Renal cortex interstitium (tissue), 11 donors: ENCODE measurements at regions not wholly inside any gene's neighbourhood (a gene's known extent, or its start where the extent isn't known, plus 50 kb on each side); places are given as distances from the start of the nearest gene placed in this dataset.
"Not testable (repeated sequence)": the region's sequence is repeated elsewhere in the genome, so short reads cannot be mapped to it uniquely, and the experiment has no call there.

Experiments used
- DNase-seq, 11 donors: peaks; one replicate each; pipeline ENCODE4 v3.0.0-alpha.2; 2013; ENCODE audit warnings: low read depth in 9 of 11, low spot score in 4 of 11; ENCODE audit errors: extremely low read depth in 1 of 11

DNA sequence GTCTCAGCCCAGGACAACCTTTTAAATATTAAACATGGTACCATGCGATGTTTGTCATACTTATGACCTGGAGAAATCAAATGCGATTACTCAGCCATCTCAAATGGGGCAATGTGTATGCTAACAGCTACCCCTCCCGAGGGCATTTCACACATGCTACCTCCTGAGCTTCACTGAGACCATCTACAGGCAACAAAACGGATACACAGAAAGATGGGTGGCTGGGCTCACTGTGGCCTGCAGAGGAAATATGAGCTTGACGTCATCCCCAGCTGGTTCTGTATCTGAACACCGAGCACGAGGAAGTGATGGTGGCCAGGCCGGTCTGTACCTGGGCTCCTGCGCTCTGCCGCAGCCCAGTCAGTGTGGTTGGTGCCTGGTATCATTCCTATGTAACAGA, 374.3 kb downstream of the RPS24 start:
- no peak for DNase-seq

DNA sequence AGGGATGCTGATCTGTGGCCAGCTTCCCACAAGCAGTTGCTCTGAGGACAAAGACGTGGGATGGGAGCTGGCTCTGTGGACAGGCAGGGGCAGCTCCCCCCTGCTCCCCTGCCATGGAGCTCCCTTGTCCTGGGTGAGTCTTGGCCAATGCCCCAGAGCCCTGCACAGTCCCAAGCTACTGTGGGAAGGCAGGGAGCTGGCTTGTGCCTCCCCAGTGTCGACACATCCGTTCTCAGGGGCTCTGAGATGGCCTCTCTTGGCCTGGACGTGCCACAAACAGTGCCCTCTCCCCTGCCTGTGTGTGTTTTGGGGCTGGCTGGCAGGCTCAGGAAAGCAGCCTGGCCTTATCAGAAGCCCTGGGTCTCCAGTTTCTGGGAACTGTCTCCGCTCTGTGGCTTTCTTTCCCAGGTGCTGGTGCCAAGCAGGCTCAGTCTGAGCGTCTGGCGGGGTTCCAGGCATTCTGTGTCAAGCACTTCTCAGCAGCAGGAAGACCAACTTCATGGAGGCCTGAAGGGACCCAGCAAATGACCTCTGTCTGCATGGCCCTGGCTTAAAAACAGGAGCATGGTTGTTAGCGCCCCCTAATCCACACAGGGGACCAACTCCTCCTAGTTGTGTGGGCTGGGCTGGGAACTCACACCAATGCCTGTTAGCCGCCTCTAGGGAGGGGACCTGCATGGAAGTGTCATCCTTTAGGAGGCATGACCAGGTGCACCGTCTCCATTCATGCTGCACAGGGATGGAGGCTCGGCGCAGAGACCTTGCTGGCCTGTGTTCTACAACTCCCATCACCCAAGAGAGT, 375.2 kb downstream of the RPS24 start:
- peak in 2 of 11 donors; percentile 43 to 48 for DNase-seq

DNA sequence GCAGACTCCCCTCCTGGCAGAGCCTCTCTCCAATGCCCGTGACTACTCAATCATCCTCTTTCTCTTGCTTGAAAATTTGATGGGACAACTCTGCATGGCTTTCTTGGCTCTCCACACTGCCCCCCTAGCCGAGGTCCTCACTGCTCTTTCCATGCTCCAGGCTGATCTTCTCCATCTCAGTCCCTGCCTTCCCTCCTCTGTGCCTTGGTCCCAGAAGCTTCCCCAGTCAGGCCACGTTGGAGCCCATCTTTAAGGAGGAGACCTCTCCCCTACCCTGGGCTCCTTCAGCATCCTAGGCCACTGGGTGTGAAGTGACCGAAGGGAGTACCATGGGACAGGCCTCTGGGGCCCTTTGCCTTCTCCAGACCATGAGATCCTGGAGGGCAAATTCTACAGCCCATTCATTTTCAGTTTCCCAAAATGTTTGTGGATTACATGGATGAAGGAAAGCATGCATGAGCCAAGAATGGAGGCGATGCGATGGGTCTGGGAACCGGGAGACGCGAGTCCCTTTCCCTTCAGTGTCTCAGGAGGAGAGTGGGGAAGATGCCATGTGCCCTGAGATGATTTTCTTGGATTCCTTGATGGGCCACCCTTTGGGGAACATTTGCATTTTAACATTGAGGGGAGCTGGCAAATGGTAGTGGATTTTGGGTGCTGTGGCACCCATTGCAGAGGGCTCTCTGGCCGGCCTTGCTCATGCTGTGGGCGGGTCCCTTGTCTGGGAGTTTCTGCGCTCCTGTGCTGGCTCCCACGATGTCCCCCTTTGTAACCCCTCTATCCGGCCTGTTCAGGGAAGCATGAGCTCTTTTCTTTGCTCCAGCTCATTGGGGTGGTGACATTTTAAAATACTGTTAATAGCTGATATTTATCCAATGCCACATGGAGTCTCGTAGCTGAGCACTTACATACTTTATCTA, 376.6 kb downstream of the RPS24 start:
- DNase-seq: no peak

DNA sequence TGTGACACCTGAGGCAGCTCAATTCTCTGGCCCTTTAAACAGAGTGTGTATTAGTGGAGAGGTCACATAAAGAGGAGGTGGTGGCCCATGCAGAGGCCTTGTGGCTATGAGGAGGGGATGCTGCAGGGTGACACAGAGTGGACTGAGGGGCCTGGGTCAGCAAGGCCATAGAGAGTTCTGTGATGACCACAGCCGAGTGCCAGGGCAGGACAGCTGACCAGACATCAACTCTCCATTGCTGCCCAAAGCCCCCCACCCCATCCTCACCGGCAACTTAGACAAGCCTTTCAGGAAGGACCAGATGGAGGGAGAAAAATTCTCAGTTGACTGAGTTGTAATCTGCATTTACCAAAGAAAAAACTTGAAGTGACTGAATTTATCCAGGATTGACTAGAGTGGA, 378.1 kb downstream of the RPS24 start:
- DNase-seq: no peak

DNA sequence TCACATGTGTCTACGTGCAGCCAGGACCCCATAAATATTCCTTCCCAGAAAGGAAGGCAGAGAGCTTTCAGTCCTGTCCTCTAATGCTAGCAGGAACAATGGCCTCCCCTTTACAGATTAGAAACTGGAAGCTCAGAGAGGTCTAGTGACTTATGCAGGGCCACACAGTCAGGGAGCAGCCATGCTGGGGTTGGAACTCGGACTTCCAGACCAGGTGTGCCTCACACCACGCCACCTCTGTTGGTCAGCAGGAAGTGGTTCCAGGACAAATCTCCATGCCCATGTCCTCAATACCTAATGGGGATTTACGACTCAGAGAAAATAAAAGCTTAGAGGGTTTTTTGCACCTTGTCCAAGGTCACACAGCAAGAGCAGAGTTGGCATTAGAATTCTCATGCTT, 378.9 kb downstream of the RPS24 start:
- no peak for DNase-seq

DNA sequence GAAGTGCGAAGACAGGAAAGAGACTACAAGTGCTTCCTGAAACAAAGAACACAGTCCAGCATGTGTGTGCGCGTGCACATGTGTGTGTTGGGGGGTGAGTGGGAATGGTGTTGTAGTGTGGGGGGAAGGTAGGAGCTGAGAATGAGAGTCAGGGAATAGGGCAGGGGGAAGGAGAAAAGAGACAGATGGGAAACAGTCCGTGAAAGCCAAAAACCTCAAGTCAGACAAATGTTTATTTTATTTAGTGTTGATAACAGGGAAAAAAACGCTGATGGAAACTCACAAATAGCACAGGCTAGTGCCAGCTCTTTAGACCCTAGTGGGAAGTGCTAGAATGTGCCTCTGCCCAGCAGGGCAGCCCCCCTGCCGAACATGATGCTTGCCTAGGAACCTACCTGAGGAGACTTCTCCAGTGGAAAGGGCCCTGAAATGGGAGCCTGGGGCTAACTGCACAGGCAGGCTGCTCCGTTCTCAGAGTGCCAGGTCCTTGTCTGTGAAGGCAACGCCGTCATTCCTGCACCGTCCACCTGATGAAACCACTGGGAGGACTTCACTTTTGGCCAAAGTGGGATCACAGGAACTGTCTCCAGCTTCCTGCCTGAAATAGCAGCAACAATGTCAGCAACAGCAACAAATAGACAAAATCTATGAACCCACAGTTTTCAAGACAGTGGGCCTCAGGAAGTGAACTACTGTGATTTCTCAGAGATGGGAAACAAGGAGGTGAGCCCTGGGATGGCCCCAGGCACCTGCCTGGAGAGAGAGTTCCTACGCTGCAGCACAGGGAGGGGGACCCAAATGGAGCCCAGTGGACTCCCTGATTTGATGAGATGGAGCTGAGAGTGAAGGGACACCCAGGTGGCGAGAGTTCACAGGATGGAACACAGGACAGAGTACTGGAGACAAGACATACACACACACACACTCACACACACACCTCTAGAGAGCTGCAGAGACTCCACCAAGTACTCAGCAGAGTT, 379.7 kb downstream of the RPS24 start:
- DNase-seq: no peak

DNA sequence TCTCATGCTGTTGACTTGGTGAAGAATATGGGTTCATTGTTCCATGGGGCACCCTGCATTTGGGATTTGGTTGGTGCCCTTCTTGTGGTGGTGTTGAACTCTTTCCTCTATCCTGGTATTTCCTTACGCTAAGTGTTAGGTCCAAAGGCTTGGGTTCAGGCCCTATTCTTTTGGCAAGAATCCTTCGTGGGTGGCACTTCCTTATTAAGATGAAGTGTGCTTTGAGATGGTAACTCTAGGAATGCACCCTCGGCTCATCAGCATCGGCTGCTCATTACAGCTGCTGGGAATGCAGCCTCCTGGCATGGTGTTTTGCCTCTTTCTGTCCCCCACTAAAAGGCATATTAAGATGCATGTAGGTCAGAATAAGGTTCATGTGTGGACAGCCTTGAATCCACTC, 380.7 kb downstream of the RPS24 start:
- no peak for DNase-seq

DNA sequence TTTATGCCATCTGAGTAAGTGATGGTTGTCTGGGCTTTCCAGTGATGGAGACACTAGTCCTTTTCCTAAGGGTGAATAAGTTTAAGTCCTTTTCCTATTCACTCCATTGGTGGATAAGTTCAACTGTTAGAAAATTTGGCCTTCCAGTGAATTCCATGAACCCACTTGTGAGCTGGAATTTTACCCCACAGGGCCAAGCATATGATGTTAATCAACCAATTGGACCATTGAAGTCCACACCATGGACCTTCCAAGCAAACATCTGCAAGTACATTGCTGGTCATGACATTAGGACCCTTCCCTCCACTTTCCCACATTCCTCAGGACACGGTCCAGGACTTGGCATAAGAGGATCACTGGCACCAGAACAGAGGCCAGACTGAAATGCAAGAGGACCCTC, 381.4 kb downstream of the RPS24 start:
- no peak for DNase-seq

DNA sequence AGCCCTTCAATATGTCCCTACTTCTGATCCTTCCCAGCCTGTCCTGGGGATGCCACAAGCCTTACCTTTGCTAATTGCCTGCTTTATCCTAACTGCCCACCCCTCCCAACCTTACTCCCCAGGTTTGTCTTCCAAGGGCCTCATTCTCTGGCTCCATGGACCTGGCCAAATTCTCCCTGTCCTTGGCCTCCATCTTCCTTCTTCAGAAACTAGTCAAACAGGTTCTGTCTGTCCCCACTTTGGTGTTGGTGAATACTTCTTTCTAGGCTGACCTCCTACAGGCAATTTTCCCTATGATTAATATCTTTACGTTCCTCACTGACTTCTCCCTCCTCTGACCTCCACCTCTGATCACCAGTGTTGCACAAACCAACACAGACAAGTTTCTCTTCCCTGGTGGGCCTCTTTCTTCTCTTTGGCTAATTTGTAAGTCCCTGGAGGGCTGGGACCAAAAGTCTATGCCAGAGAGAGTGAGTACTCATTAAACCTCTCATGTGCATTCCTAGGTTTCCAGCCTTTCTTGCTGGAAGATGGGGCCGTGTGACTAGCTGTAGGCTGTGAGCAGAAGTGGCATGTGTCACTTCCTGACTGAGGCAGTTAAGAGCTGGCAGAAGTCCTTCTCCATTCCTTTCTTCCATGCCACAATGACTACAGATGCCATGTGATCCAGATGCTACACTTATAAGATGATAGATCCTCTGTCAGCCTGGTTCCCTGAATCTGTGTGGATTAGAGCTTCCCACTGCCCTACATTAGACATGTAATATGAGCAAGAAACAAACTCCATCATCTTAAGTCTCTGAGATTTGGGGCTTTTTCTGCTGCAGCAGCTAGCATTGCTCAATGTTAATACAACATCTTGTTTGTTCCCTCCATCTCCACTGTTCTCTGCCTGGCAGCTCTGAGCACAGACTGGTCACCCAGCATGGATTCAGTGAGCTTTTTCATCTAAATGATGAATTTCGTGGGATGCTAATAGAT, 382.7 kb downstream of the RPS24 start:
- no peak for DNase-seq

DNA sequence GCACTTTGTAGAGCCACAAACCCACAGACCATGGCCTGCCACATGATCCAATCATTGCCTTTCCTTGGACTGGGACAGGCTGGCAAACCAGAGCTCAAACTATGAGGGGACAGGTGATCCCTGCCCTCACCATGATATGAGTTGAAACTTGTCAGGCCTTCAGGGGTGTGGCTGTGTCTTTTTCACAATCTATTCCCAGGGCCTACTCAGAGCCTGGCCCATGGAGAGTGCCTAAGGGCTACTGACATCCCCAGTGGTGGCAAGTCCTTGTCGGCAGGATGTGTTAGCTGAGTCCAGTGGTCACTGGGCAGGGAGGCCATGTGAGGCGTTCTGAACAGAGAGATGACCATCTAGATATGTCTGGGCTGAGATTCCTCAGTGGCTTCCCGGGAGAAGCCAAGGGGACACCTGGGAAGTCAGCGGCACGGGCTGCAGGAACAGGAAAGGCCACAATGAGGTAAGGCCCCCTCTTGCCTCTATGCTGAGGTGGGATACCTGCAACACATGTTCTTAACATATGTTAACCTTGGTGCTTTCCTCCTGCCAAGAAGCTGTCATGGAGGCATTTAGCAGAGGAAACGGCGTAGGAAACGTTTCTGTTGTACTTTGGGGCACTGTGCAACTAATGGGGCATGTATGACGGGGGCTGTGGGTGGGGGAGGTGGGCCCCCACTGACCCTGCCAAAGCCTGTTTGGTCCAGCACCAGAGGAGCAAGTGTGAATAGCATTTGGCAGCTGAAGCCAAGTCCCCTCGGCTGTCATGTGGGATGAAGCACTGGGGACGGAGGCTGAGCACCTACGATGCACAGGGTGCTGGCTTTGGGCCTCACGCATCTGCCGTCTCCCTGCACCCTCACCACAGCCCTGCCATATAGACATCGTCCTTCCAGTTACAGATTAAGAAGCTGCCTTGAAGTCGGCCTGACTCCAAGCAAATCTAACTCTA, 384.0 kb downstream of the RPS24 start:
- DNase-seq: no peak

DNA sequence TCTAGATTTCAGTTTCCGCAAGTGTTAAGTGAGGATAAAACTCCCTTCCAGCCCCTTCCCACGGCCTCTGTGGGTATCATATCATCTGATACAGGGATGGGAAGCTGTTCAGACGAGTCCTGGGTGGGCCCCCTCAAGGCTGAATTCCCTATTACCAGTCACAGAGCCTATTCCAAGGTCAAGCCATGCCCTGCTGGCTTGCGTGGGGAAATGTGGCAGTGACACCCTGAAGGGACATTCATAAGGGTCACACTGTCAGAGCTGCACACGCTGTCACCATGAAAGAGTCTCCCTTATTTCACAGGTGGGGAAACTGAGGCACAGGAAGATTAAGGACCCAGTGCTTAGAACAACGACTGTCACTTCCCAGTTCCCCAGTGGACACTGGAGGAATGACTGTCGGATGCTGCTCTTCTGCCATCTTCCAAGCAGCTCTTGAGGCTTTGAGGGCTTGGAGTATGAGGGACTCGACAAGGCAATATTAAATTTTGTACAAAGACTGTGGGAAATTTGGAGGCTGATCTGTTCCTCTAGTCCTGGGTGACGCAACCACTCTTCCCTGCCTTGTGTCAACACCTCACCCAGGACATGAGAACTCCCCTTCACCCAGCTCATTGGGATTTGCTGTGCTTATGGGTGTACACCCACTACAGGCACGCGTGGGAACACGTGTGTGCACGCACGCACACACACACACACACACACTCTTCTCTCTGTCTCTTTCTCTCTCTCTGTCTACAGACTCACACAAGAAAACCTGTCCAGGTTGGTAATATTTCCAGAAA, 386.0 kb downstream of the RPS24 start:
- no peak for DNase-seq

DNA sequence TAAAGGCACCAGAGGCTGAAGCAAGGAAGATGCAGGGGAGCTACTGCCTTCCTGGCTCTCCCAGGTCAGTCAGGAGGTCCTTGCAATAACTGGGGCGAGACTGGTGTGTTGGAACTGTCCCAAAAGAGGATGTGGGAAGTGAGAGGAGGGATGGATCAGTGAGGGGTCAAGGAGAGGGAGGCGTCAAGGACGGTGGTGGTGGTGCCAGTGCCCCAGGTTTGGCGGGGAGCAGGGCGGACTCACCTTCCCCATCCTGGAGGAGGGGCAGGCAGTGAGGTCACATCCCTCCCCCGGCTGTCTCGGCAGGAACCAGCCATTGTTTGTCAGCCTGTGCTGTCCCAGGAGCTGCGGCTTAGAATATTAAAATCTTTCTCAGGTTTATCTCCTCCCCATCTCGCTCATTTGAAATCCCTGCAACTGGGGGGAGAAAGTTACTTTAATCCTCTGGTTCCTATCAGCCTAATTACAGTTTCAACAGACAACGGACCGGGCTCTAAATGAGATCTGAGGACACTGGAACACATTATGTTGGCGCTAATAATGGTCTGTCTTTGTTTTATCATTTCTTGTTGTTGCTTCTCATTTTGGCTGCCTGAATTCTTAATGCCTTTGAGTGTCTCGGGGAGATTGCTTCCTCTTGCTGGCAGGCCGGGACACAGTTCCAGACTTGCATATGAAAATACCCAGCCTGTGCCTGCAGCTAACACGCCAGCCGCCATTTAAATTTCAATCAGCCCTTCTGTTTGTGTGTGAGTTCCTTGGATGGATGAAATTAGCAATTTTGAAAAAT, 387.5 kb downstream of the RPS24 start:
- DNase-seq: no peak

DNA sequence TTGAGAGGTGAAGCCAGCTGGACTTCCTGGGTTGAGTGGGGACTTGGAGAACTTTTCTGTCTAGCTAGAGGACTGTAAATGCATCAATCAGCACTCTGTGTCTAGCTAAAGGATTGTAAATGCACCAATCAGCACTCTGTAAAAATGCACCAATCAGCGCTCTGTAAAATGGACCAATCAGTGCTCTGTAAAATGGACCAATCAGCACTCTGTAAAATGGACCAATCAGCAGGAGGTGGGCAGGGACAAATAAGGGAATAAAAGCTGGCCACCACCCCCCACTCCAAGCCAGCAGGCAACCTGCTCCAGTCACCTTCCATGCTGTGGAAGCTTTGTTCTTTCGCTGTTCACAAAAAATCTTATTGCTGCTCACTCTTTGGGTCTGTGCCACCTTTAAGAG, 390.4 kb downstream of the RPS24 start:
- not testable (repeated sequence) for DNase-seq

DNA sequence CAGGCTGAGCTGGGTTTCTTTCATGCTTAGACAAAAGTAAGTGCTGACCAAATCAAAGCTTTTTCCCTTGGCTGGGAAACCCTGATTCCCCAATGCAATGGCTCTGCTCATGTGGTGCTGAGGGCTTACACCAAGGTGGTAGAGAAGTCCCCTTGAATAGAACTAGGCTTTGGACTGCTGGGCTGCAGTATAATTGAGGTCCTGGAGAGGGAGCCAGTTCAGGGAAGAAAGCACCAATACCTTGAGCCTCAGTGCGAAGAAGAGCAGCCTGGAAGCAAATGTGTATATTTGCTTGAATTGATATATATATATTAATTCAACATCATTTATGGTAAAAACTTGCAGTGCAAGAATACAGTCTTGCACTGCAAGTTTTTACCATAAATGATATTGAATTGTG, 391.1 kb downstream of the RPS24 start:
- DNase-seq: no peak

DNA sequence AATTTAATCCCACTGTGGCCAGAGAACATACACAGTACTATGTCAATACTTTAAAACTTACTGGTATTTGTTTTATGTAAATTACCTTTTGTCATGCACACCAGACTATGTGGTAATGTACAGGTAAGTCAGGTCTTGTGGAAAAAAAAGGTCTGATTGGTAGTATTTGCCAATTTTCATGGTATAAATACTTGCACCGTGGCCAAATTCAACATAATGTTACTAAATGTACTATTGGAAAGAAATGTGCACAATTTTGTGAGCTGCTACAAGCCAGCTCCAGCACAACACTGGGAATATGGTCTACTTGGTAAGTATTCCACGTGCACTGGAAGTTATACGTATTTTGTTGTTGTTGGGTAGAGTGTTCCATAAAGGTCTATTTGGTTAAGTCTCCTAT, 392.5 kb downstream of the RPS24 start:
- DNase-seq: no peak
